Adrenal gland (tissue), 5 donors: ENCODE measurements at regions not wholly inside any gene's neighbourhood (a gene's known extent, or its start where the extent isn't known, plus 50 kb on each side); places are given as distances from the start of the nearest gene placed in this dataset.

Experiments used
- POLR2A ChIP-seq, 2 donors: fragments of 450-650 bp; IDR thresholded peaks; one replicate each; pipeline ENCODE4 v1.6.1; 2017; ENCODE audit warnings: antibody characterized with exemption in 2 of 2, mild to moderate bottlenecking in 2 of 2, moderate library complexity in 1 of 2
- TF ChIP-seq, protein P1 (sequence below), 6 experiments: fragments of 450-650 bp in 4 of 6; fragments of 200-600 bp in 2 of 6; sonication (generic) in 1 of 6; IDR thresholded peaks; 1 replicate in 5 of 6; 2 replicates in 1 of 6; pipeline versions ENCODE4 v1.5.1 to v1.8.0; 2016 to 2021; ENCODE audit warnings: antibody characterized with exemption in 6 of 6, mild to moderate bottlenecking in 2 of 6, moderate library complexity in 1 of 6
- donor health status: DM: no; HTN: no; CAD: no.

DNA sequence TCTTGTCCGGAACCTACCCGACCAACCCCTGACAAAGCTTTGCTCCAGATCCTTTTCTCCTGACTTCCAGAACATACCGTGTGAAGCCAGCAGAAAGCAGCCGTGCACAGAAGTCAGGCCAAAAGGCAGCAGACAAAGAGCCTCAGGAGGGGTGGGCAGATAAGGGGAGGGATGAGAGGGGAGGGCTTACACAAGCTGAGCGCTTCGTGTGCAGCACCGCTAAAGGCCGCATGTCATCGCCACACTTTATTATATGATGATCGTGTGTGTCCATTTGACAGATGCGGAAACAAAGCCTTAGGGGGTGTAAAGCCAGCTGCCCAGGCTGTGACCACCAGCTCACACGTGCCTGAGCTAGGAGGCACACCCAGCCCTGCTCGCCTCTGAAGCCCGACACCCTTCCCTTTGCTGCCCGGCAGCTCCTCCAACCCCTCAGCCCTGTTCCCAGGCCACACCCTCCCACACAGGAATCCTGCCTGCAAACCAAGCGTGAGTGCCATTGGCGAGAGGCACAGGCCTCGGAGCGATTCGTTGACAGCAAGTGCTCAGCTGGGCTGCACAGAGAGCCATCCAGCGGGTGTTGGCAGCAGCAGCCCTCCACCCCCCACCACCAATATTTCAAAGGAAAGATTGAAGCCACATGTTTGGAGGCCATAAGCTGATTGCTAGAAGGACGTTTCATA is 170.5 kb upstream of the SMIM23 start:
- TF ChIP-seq, protein P1, sequence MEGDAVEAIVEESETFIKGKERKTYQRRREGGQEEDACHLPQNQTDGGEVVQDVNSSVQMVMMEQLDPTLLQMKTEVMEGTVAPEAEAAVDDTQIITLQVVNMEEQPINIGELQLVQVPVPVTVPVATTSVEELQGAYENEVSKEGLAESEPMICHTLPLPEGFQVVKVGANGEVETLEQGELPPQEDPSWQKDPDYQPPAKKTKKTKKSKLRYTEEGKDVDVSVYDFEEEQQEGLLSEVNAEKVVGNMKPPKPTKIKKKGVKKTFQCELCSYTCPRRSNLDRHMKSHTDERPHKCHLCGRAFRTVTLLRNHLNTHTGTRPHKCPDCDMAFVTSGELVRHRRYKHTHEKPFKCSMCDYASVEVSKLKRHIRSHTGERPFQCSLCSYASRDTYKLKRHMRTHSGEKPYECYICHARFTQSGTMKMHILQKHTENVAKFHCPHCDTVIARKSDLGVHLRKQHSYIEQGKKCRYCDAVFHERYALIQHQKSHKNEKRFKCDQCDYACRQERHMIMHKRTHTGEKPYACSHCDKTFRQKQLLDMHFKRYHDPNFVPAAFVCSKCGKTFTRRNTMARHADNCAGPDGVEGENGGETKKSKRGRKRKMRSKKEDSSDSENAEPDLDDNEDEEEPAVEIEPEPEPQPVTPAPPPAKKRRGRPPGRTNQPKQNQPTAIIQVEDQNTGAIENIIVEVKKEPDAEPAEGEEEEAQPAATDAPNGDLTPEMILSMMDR (IDR thresholded peaks at IDR 0.05): no peak
- TF ChIP-seq POLR2A (IDR thresholded peaks at IDR 0.05): no peak
